GM21526 (cell line): ENCODE measurements at regions not wholly inside any gene's neighbourhood (a gene's known extent, or its start where the extent isn't known, plus 50 kb on each side); places are given as distances from the start of the nearest gene placed in this dataset.
"Not testable (repeated sequence)": the region's sequence is repeated elsewhere in the genome, so short reads cannot be mapped to it uniquely, and the experiment has no call there.

Experiments used
- ATAC-seq: cut with Tn5 transposase; IDR thresholded peaks from one replicate; pipeline ENCODE4 v1.9.1; 2021; ENCODE audit warnings: moderate library complexity; ENCODE audit not compliant: unreplicated experiment, low FRiP score

DNA sequence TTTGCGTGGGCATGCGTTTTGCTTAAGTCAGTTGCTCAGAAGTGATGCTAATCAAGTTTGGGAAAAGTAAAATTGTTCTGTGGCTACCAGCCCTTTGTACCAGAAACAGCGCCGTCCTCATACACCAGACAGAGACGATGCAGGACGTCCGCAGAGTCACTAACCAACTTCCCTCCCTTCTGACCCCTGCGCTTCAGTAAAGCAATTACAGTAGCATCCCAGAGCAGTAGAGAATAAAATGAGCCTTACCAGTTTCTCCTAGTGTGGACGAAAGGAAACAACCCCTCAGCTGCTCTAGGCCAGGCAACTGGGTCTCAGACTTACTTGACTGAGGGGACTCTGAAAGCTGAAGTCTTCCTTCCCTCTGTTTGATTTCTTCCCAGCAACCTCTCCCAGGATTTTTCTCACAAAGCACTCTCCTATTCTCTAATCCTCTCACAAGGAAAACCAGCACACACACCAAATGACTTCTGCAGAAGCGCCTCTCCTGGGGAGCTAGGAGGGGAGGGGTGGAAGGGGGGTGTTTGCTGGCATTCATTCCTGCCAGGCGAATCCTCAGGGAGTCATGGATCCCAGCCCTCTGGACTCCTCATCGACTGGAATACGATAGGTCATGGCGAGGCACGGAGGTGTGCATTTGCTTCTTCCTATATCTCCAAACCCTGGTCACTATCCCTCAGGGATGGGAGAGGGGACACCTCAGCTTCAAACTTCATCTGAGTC is 56.0 kb upstream of the MID1 start:
- no peak for ATAC-seq

DNA sequence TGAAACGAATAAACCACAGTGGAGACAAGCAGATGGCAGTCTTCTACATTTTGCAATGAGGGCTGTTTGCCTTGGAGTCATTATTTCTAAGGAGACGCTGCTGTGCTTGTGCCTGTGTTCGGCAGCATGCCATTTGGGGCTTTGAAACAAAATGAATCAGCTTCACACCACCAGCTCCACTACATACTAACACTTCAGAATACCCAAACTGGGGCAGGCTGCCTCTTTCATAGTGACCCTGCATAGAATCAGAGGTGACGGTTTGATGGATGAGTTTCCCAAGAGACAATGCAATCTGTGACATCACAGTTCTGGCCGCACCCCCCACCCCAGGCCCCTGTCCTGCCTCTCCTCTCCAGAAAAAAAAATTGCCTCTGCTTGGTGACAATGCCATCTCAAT is 57.1 kb upstream of the MID1 start:
- no peak for ATAC-seq

DNA sequence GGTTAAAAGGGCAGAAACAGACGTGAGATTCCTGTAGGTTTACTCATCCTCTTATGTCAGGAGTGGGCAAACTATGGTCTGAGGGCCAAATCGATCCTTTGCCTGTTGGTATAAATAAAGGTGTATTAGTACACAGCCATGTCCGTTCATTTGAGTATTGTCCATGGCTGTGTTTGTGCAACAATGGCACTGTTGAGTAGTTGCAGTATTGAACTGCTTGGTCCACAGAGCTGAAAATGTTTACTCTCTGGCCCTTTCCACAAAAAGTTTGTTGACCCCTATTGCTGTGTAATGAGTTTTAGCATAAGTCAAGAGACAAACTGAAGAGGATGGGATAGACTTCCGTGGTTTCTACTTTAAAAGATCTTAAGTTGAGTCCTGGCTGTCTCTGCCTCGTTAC is 59.0 kb upstream of the MID1 start:
- ATAC-seq: no peak

DNA sequence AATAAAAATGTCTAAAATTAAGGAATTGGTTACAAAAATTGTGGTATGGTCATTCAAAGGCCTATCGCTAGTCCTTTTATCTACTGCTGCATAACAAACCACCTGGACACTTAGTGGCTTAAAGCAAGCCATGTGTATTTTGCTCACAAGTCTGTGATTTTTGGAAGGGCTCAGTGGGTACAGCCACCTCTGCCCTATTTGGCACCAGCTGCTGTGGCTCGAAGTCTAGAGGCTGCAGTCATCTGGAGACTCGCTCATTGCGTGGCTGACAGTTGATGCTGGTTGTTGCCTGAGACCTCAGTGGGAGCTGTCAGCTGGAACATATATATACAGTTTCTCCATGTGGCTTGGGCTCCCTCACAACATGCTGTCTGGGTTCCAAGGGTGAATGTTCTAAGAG is 60.8 kb upstream of the MID1 start:
- no peak for ATAC-seq

DNA sequence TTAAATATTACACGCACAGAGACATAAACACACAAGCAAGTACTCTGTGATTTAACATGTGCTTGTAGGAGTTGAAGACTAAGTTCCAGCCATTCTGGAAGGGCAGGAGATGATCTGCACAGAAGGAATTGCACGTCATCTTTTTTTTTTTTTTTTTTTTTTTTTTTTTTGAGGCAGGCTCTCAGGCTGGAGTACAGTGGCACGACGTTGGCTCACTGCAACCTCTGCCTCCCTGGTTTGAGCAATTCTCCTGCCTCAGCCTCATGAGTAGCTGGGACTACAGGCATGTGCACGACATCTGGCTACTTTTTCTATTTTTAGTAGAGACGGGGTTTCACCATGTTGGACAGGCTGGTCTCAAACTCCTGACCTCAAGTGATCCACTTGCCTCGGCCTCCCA is 63.2 kb upstream of the MID1 start:
- ATAC-seq: not testable (repeated sequence)

GRCh38 chrX:10685923-10686595 is 65.7 kb upstream of the MID1 start:
- no peak for ATAC-seq

DNA sequence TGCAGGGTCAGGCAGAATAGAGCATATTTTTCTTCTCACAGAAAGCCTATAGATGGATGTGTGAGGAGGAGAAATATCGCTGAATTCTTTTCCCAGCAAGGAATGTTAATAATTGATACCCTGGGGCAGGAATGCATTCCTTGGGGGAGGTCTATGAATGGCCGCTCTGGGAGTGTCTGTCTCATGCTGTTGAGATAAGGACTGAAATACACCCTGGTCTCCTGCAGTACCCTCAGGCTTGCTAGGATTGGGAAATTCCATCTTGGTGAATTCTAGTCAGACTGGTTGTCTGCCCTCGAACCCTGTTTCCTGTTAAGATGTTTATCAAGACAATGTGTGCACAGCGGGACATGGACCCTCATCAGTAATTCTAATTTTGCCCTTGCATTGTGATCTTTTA is 71.4 kb upstream of the MID1 start:
- not testable (repeated sequence) for ATAC-seq

DNA sequence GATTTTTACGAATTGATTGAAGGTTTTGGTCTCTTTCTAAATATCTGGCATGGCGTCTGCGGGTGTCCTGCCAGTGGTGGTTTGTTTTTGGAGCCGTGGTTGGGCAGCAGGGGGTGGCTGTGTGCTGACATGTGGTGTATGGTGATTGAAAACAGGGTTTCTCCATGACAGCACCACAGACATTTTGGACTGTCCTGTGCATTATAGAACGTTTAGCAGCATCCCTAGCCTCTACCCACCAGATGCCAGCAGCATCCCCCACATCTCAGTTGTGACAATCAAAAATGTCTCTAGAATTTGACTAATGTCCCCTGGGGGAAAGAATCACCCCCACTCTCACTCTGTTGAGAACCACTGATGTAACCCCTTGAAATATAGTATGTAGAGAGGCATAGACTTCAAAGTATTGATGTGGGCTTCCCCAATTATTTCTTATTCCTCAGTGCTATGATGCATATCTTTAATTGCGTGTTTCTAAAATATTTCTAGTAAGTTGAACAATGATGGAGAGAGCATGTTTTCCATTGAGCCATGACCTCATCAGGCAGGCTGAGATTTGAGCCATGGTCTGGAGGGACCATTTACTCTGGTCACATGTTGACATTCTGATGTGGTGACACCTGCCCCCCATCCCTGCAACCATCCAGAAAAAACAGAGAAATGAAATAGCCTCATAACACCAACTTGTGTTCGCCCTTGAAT is 77.4 kb upstream of the MID1 start:
- ATAC-seq: no peak

GRCh38 chrX:10698318-10698640 is 77.9 kb upstream of the MID1 start:
- ATAC-seq: no peak

- no peak for ATAC-seq
Observed at GRCh38 chrX:10702031-10702430, 81.6 kb upstream of the MID1 start.

GRCh38 chrX:10706342-10706741 is 86.0 kb upstream of the MID1 start:
- not testable (repeated sequence) for ATAC-seq

DNA sequence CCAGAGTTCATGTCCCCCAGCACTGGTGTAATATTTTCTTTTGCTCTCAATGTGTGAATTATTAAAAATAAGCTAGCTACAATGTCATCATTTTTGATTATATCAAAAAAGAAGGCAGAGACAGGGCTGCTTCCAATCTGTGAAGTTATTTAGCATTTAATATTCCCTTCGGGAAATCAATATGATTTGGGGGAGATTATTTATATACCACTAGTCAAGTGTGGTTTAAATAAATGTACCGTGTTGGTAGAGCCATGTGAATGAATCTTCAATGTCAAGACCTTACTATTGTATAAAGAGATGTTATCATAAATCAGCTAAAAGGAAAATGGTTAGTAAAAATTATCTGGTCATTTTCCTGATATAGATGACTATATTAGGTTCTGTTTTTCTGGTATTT is 87.4 kb upstream of the MID1 start:
- no peak for ATAC-seq

DNA sequence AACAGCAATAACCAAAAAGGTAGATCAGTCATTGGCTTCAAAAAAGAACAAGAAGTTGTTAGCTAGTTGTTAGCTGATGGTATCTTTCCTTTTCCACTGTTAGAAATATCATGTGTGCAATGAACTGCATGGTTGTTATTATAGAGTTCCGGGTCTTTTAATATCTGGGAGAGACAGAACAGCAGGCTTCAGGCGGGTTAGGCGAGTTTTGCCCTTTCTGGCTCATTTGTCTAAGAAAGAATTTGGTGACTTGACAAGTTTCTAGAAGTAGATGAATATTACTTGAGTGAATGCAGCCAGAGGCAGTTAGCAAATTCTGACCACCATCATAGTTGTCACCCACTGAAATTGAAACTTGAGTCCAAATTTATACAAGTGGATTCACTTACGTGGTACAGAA is 88.9 kb upstream of the MID1 start:
- ATAC-seq: no peak

- ATAC-seq: no peak
Observed at GRCh38 chrX:10714531-10714930, 94.1 kb upstream of the MID1 start.

GRCh38 chrX:10722851-10723250 is 102.5 kb upstream of the MID1 start:
- peak; percentile 85 for ATAC-seq

GRCh38 chrX:10725071-10725470 is 104.7 kb upstream of the MID1 start:
- ATAC-seq: peak; percentile 83

DNA sequence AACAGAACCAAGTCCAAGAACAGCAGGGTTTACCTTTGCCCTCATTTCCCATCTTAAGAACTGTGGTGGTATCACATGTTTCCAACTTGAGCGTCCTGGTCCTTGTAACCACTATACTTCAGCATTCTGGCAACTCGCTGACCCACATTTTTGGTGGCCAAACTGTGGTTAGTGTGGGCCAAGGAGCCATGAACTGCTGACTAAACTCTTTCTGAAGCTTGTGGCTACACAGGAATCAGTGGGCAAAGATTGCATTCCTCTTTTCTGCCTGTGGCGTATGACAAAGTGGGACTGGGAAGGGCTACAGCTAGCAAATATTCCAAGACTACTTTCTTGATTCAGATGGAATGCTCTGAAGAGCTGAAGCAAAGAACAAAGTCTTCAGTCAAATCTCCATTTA is 106.3 kb upstream of the MID1 start:
- ATAC-seq: no peak

GRCh38 chrX:10728806-10729389 is 108.5 kb upstream of the MID1 start:
- ATAC-seq: no peak

- no peak for ATAC-seq
Observed at GRCh38 chrX:10739426-10739825, 119.0 kb upstream of the MID1 start.

- no peak for ATAC-seq
Observed at GRCh38 chrX:10741003-10741402, 120.6 kb upstream of the MID1 start.

GRCh38 chrX:10741550-10741949 is 121.2 kb upstream of the MID1 start:
- ATAC-seq: no peak

GRCh38 chrX:10743476-10743875 is 123.1 kb upstream of the MID1 start:
- ATAC-seq: no peak
